MM.1S (cell line): ENCODE measurements at regions not wholly inside any gene's neighbourhood (a gene's known extent, or its start where the extent isn't known, plus 50 kb on each side); places are given as distances from the start of the nearest gene placed in this dataset.
"Not testable (repeated sequence)": the region's sequence is repeated elsewhere in the genome, so short reads cannot be mapped to it uniquely, and the experiment has no call there.

Experiments
- DNase-seq: peaks from one replicate; pipeline ENCODE4 v3.0.0-alpha.2; 2015
- H2AFZ ChIP-seq: fragments of 300-600 bp; sonication (generic); 2 replicates; pipeline ENCODE4 v1.6.0; 2016; ENCODE audit warnings: antibody characterized with exemption, low read length
- H3F3A ChIP-seq: fragments of 300-600 bp; sonication (generic); 2 replicates; pipeline ENCODE4 v1.6.1; 2016; ENCODE audit warnings: mild to moderate bottlenecking, antibody characterized with exemption, low read length, moderate library complexity, mixed read lengths; ENCODE audit not compliant: insufficient read depth
- H3K27ac ChIP-seq: fragments of 300-600 bp; sonication (generic); 2 replicates; pipeline ENCODE4 v1.5.1; 2016; ENCODE audit warnings: mild to moderate bottlenecking, low read length
- H3K27me3 ChIP-seq: fragments of 300-600 bp; sonication (generic); replicated peaks from 2 replicates; pipeline ENCODE4 v1.6.0; 2016; ENCODE audit warnings: low read length; ENCODE audit not compliant: insufficient read depth
- H3K36me3 ChIP-seq: fragments of 300-600 bp; sonication (generic); replicated peaks from 2 replicates; pipeline ENCODE4 v1.6.1; 2016; ENCODE audit warnings: mild to moderate bottlenecking, low read length, mixed read lengths; ENCODE audit not compliant: insufficient read depth
- H3K4me1 ChIP-seq: fragments of 300-600 bp; sonication (generic); 2 replicates; pipeline ENCODE4 v1.6.1; 2016; ENCODE audit warnings: low read length, mixed read lengths
- H3K4me2 ChIP-seq: fragments of 300-600 bp; sonication (generic); 2 replicates; pipeline ENCODE4 v1.6.0; 2016; ENCODE audit warnings: low read depth, low read length
- H3K4me3 ChIP-seq: fragments of 300-600 bp; sonication (generic); 2 replicates; pipeline ENCODE4 v1.5.1; 2016; ENCODE audit warnings: low read length, mixed read lengths
- H3K79me2 ChIP-seq: fragments of 300-600 bp; sonication (generic); 2 replicates; pipeline ENCODE4 v1.6.1; 2016; ENCODE audit warnings: mixed run types, low read length, mixed read lengths
- H3K9ac ChIP-seq: fragments of 300-600 bp; sonication (generic); 2 replicates; pipeline ENCODE4 v1.6.1; 2016; ENCODE audit warnings: low read length, mixed read lengths
- H3K9me2 ChIP-seq: fragments of 300-600 bp; sonication (generic); replicated peaks from 2 replicates; pipeline ENCODE4 v1.6.1; 2016; ENCODE audit warnings: mild to moderate bottlenecking, low read length, mixed read lengths; ENCODE audit not compliant: insufficient read depth
- H3K9me3 ChIP-seq: fragments of 300-600 bp; sonication (generic); replicated peaks from 2 replicates; pipeline ENCODE4 v1.6.1; 2016; ENCODE audit warnings: mild to moderate bottlenecking, low read length, mixed read lengths; ENCODE audit not compliant: insufficient read depth
- H4K20me1 ChIP-seq: fragments of 300-600 bp; sonication (generic); 2 replicates; pipeline ENCODE4 v1.6.1; 2016; ENCODE audit warnings: mild to moderate bottlenecking, low read length, moderate library complexity, mixed read lengths; ENCODE audit not compliant: insufficient read depth
- CTCF ChIP-seq: fragments of 300-600 bp; sonication (generic); IDR thresholded peaks from 2 replicates; pipeline ENCODE4 v1.5.1; 2016; ENCODE audit warnings: antibody characterized with exemption, low read length, mixed read lengths
- EZH2 ChIP-seq: fragments of 300-600 bp; sonication (generic); optimal IDR thresholded peaks from 2 replicates; pipeline ENCODE3; 2017; ENCODE audit warnings: low read depth, mild to moderate bottlenecking, antibody characterized with exemption, low read length, mixed read lengths
- EZH2phosphoT487 ChIP-seq: fragments of 300-600 bp; sonication (generic); IDR thresholded peaks from 2 replicates; pipeline ENCODE4 v1.6.1; 2018; ENCODE audit warnings: antibody characterized with exemption, low read length

GRCh38 chr7:106443156-106443555 is 158.4 kb upstream of the NAMPT start:
- Histone ChIP-seq H3F3A (no peaks in the 10 kb centered on the region), H3K4me3 (no peak overlapping the region), H3K27ac (no peak overlapping the region), H4K20me1 (no peaks in the 10 kb centered on the region), H3K9me2 (no peaks in the 10 kb centered on the region), H3K9me3 (no peaks in the 10 kb centered on the region), H3K79me2 (no peaks in the 10 kb centered on the region), H3K27me3 (no peaks in the 10 kb centered on the region), H2AFZ (no peak overlapping the region), H3K4me2 (no peak overlapping the region), H3K36me3 (no peaks in the 10 kb centered on the region; the same call in 1 of the 2 replicates), H3K9ac (no peak overlapping the region), H3K4me1 (no peaks in the 10 kb centered on the region)
- no peak for DNase-seq
- no peak for TF ChIP-seq EZH2
- TF ChIP-seq CTCF = no peak
- TF ChIP-seq EZH2phosphoT487 = no peak

GRCh38 chr7:106442476-106442875 is 157.7 kb upstream of the NAMPT start:
- no peaks in the 10 kb centered on the region for H4K20me1 ChIP-seq
- no peaks in the 10 kb centered on the region for H3K4me1 ChIP-seq
- no peaks in the 10 kb centered on the region; the same call in 1 of the 2 replicates for H3K36me3 ChIP-seq
- H3K9me2 ChIP-seq = no peaks in the 10 kb centered on the region
- H3K4me2 ChIP-seq = no peak overlapping the region
- H3K4me3 ChIP-seq = no peak overlapping the region
- H3F3A ChIP-seq = no peaks in the 10 kb centered on the region
- no peaks in the 10 kb centered on the region for H3K9me3 ChIP-seq
- H2AFZ ChIP-seq = no peak overlapping the region
- no peaks in the 10 kb centered on the region for H3K79me2 ChIP-seq
- DNase-seq = no peak
- H3K27ac ChIP-seq = no peak overlapping the region
- no peak overlapping the region for H3K9ac ChIP-seq
- no peaks in the 10 kb centered on the region for H3K27me3 ChIP-seq
- TF ChIP-seq EZH2phosphoT487 (no peak), CTCF (no peak), EZH2 (no peak)

- not testable (repeated sequence) for H3K9me2 ChIP-seq, H3K9me3 ChIP-seq
These were observed 156.6 kb upstream of the NAMPT start for GRCh38 chr7:106441343-106441742.

GRCh38 chr7:106436933-106437332 is 152.2 kb upstream of the NAMPT start:
- H3K4me3 ChIP-seq, H3K36me3 ChIP-seq, H3K9ac ChIP-seq, H3K9me2 ChIP-seq, H4K20me1 ChIP-seq, H2AFZ ChIP-seq, H3K27me3 ChIP-seq, H3K4me1 ChIP-seq, H3K4me2 ChIP-seq, H3K9me3 ChIP-seq, H3F3A ChIP-seq, H3K79me2 ChIP-seq, H3K27ac ChIP-seq, DNase-seq: not testable (repeated sequence)

More at GRCh38 chr7:106441343-106441742, 156.6 kb upstream of the NAMPT start:
- not testable (repeated sequence) for H3K4me3 ChIP-seq, H3K4me2 ChIP-seq, H2AFZ ChIP-seq, H3K27me3 ChIP-seq, H3K36me3 ChIP-seq, H3K27ac ChIP-seq, H3K9ac ChIP-seq, H3K79me2 ChIP-seq, H3F3A ChIP-seq, H3K4me1 ChIP-seq, DNase-seq, H4K20me1 ChIP-seq
